GM12878 (cell line): ENCODE measurements at regions not wholly inside any gene's neighbourhood (a gene's known extent, or its start where the extent isn't known, plus 50 kb on each side); places are given as distances from the start of the nearest gene placed in this dataset.

ENCODE experiments used
- CHD1 ChIP-seq: IDR thresholded peaks from 2 replicates; pipeline ENCODE4 v1.6.1; 2012; ENCODE audit warnings: low read depth, low read length, improper control_type of control experiment
- EZH2 ChIP-seq: IDR thresholded peaks from 2 replicates; pipeline ENCODE4 v1.6.1; 2012; ENCODE audit warnings: low read depth, mild to moderate bottlenecking, control low read depth, inconsistent platforms, low read length, borderline replicate concordance; ENCODE audit not compliant: control insufficient read depth
- FOXM1 ChIP-seq: IDR thresholded peaks from 2 replicates; pipeline ENCODE4 v1.6.1; 2012; ENCODE audit warnings: low read depth, mild to moderate bottlenecking, inconsistent platforms, low read length, moderate library complexity
- JUND ChIP-seq: IDR thresholded peaks from 2 replicates; pipeline ENCODE4 v1.6.1; 2012; ENCODE audit warnings: low read depth, mild to moderate bottlenecking, low read length, improper control_type of control experiment, moderate library complexity
- POLR2A ChIP-seq: IDR thresholded peaks from 2 replicates; pipeline ENCODE4 v1.6.1; 2011; ENCODE audit warnings: low read depth, mild to moderate bottlenecking, low read length
- RAD21 ChIP-seq: IDR thresholded peaks from 2 replicates; pipeline ENCODE4 v1.6.1; 2011; ENCODE audit warnings: mild to moderate bottlenecking, low read depth, low read length, moderate library complexity; ENCODE audit not compliant: insufficient read depth
- RAD51 ChIP-seq: fragments of 450-650 bp; IDR thresholded peaks from 2 replicates; pipeline ENCODE4 v1.6.1; 2016; ENCODE audit warnings: moderate library complexity, mild to moderate bottlenecking, inconsistent platforms
- SIN3A ChIP-seq: IDR thresholded peaks from 2 replicates; pipeline ENCODE4 v1.6.1; 2012; ENCODE audit warnings: low read depth, low read length, improper control_type of control experiment
- SUZ12 ChIP-seq: fragments of 200-600 bp; sonication (generic); IDR thresholded peaks from one replicate; pipeline ENCODE4 v1.6.1; 2018; ENCODE audit warnings: antibody characterized with exemption, mild to moderate bottlenecking; ENCODE audit not compliant: unreplicated experiment
- ZBTB33 ChIP-seq: fragments of 450-650 bp; IDR thresholded peaks from 2 replicates; pipeline ENCODE4 v1.6.1; 2017; ENCODE audit warnings: mild to moderate bottlenecking
- TF ChIP-seq, protein P1 (sequence below): fragments of 450-650 bp; IDR thresholded peaks from 2 replicates; pipeline ENCODE4 v1.6.1; 2016; ENCODE audit warnings: mild to moderate bottlenecking, moderate library complexity, borderline replicate concordance
- TF ChIP-seq, protein P2 (sequence below), 3 experiments: IDR thresholded peaks in 2 of 3; conservative IDR thresholded peaks in 1 of 3; 2 replicates each; pipeline ENCODE4 v1.5.1; 2011; ENCODE audit warnings: low read depth in 3 of 3, low read length in 3 of 3, mild to moderate bottlenecking in 3 of 3, control low read depth in 2 of 3, moderate library complexity in 2 of 3, inconsistent platforms in 1 of 3, mixed read lengths in 1 of 3; ENCODE audit not compliant: control insufficient read depth in 2 of 3, insufficient read depth in 1 of 3; ENCODE audit errors: extremely low read depth in 1 of 3
- TF ChIP-seq, protein P3 (sequence below): IDR thresholded peaks from 2 replicates; pipeline ENCODE4 v1.6.1; 2012; ENCODE audit warnings: low read depth, low read length, improper control_type of control experiment

- TF ChIP-seq SUZ12 (no peak), EZH2 (no peak), RAD51 (no peak), ZBTB33 (no peak), SIN3A (no peak), FOXM1 (no peak), POLR2A (no peak), RAD21 (no peak), JUND (no peak), CHD1 (no peak)
- TF ChIP-seq, protein P1, sequence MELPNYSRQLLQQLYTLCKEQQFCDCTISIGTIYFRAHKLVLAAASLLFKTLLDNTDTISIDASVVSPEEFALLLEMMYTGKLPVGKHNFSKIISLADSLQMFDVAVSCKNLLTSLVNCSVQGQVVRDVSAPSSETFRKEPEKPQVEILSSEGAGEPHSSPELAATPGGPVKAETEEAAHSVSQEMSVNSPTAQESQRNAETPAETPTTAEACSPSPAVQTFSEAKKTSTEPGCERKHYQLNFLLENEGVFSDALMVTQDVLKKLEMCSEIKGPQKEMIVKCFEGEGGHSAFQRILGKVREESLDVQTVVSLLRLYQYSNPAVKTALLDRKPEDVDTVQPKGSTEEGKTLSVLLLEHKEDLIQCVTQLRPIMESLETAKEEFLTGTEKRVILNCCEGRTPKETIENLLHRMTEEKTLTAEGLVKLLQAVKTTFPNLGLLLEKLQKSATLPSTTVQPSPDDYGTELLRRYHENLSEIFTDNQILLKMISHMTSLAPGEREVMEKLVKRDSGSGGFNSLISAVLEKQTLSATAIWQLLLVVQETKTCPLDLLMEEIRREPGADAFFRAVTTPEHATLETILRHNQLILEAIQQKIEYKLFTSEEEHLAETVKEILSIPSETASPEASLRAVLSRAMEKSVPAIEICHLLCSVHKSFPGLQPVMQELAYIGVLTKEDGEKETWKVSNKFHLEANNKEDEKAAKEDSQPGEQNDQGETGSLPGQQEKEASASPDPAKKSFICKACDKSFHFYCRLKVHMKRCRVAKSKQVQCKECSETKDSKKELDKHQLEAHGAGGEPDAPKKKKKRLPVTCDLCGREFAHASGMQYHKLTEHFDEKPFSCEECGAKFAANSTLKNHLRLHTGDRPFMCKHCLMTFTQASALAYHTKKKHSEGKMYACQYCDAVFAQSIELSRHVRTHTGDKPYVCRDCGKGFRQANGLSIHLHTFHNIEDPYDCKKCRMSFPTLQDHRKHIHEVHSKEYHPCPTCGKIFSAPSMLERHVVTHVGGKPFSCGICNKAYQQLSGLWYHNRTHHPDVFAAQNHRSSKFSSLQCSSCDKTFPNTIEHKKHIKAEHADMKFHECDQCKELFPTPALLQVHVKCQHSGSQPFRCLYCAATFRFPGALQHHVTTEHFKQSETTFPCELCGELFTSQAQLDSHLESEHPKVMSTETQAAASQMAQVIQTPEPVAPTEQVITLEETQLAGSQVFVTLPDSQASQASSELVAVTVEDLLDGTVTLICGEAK, result no peak
- TF ChIP-seq, protein P2, sequence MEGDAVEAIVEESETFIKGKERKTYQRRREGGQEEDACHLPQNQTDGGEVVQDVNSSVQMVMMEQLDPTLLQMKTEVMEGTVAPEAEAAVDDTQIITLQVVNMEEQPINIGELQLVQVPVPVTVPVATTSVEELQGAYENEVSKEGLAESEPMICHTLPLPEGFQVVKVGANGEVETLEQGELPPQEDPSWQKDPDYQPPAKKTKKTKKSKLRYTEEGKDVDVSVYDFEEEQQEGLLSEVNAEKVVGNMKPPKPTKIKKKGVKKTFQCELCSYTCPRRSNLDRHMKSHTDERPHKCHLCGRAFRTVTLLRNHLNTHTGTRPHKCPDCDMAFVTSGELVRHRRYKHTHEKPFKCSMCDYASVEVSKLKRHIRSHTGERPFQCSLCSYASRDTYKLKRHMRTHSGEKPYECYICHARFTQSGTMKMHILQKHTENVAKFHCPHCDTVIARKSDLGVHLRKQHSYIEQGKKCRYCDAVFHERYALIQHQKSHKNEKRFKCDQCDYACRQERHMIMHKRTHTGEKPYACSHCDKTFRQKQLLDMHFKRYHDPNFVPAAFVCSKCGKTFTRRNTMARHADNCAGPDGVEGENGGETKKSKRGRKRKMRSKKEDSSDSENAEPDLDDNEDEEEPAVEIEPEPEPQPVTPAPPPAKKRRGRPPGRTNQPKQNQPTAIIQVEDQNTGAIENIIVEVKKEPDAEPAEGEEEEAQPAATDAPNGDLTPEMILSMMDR (IDR thresholded peaks at IDR 0.05 in 2 of 3, conservative IDR thresholded peaks at IDR 0.05 in 1 of 3; ENCODE audit: control insufficient read depth in 2 of 3, extremely low read depth in 1 of 3, insufficient read depth in 1 of 3, low read depth in 3 of 3, low read length in 3 of 3), result no peak
- TF ChIP-seq, protein P3, sequence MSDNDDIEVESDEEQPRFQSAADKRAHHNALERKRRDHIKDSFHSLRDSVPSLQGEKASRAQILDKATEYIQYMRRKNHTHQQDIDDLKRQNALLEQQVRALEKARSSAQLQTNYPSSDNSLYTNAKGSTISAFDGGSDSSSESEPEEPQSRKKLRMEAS, result no peak
These were observed 304.2 kb downstream of the CDC14C start for GRCh38 chr7:49228426-49229098.
